Right lobe of liver (tissue), 4 donors: ENCODE measurements at regions not wholly inside any gene's neighbourhood (a gene's known extent, or its start where the extent isn't known, plus 50 kb on each side); places are given as distances from the start of the nearest gene placed in this dataset.
"Not testable (repeated sequence)": the region's sequence is repeated elsewhere in the genome, so short reads cannot be mapped to it uniquely, and the experiment has no call there.

ENCODE experiments used
- POLR2A ChIP-seq: fragments of 450-650 bp; IDR thresholded peaks from one replicate; pipeline ENCODE4 v1.6.1; 2017; ENCODE audit warnings: antibody characterized with exemption, mild to moderate bottlenecking
- TF ChIP-seq, protein P1 (sequence below), 4 donors: fragments of 200-600 bp in 3 of 4; fragments of 450-650 bp in 1 of 4; IDR thresholded peaks; one replicate each; pipeline versions ENCODE4 v1.5.1 to v1.8.0; 2016 to 2022; ENCODE audit warnings: antibody characterized with exemption in 4 of 4, mild to moderate bottlenecking in 2 of 4
- donor health status: DM: no; HTN: no; CAD: no.
- donor health status: DM: no; HTN: no; CAD: no.
- donor health status: DM: no; HTN: yes; CAD: no.

DNA sequence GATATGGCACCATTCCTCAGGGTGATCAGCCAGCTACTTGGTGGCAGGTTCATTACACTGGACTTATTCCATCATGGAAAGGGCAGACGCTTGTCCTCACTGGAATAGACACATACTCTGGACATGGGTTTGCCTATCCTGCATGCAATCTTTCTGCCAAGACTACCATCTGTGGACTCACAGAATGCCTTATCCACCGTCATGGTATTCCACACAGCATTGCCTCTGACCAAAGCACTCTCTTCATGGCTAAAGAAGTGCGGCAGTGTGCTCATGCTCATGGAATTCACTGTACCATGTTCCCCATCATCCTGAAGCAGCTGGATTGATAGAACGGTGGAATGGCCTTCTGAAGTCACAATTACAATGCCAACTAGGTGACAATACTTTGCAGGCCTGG, 104.1 kb upstream of the NPAS2 start:
- not testable (repeated sequence) for TF ChIP-seq POLR2A
- TF ChIP-seq, protein P1, sequence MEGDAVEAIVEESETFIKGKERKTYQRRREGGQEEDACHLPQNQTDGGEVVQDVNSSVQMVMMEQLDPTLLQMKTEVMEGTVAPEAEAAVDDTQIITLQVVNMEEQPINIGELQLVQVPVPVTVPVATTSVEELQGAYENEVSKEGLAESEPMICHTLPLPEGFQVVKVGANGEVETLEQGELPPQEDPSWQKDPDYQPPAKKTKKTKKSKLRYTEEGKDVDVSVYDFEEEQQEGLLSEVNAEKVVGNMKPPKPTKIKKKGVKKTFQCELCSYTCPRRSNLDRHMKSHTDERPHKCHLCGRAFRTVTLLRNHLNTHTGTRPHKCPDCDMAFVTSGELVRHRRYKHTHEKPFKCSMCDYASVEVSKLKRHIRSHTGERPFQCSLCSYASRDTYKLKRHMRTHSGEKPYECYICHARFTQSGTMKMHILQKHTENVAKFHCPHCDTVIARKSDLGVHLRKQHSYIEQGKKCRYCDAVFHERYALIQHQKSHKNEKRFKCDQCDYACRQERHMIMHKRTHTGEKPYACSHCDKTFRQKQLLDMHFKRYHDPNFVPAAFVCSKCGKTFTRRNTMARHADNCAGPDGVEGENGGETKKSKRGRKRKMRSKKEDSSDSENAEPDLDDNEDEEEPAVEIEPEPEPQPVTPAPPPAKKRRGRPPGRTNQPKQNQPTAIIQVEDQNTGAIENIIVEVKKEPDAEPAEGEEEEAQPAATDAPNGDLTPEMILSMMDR (IDR thresholded peaks at IDR 0.05) = not testable (repeated sequence)
